NOMO-1 treated with DMSO at 0.1 percent for 48 hours (cell line): ENCODE measurements at regions not wholly inside any gene's neighbourhood (a gene's known extent, or its start where the extent isn't known, plus 50 kb on each side); places are given as distances from the start of the nearest gene placed in this dataset.
"Not testable (repeated sequence)": the region's sequence is repeated elsewhere in the genome, so short reads cannot be mapped to it uniquely, and the experiment has no call there.

Experiments
- DNase-seq: peaks from one replicate; lab custom pipeline; 2025; ENCODE audit not compliant: unreplicated experiment; lab: John Stamatoyannopoulos, UW

GRCh38 chr4:34271479-34272355, 1972.6 kb downstream of the ARAP2 start:
- DNase-seq: no peak

- no peak for DNase-seq
These were observed 1965.3 kb downstream of the ARAP2 start for GRCh38 chr4:34279011-34279410.

- no peak for DNase-seq
These were observed 1964.2 kb downstream of the ARAP2 start for GRCh38 chr4:34280131-34280530.

GRCh38 chr4:34281826-34282225, 1962.5 kb downstream of the ARAP2 start:
- no peak for DNase-seq

GRCh38 chr4:34289489-34289888, 1954.8 kb downstream of the ARAP2 start:
- no peak for DNase-seq

- DNase-seq: no peak
These were observed 1954.4 kb downstream of the ARAP2 start for GRCh38 chr4:34289962-34290361.

- DNase-seq: no peak
These were observed 1950.9 kb downstream of the ARAP2 start for GRCh38 chr4:34293459-34293858.

GRCh38 chr4:34309383-34309906, 1934.9 kb downstream of the ARAP2 start:
- DNase-seq: no peak

GRCh38 chr4:34318773-34319172, 1925.5 kb downstream of the ARAP2 start:
- no peak for DNase-seq

- no peak for DNase-seq
These were observed 1920.6 kb downstream of the ARAP2 start for GRCh38 chr4:34323549-34324320.

- DNase-seq: no peak
These were observed 1915.4 kb downstream of the ARAP2 start for GRCh38 chr4:34328939-34329338.

GRCh38 chr4:34335156-34335555, 1909.2 kb downstream of the ARAP2 start:
- not testable (repeated sequence) for DNase-seq

GRCh38 chr4:34335556-34335955, 1908.8 kb downstream of the ARAP2 start:
- not testable (repeated sequence) for DNase-seq

GRCh38 chr4:34362654-34363053, 1881.7 kb downstream of the ARAP2 start:
- no peak for DNase-seq

- no peak for DNase-seq
These were observed 1880.5 kb downstream of the ARAP2 start for GRCh38 chr4:34363842-34364241.

GRCh38 chr4:34365946-34366345, 1878.4 kb downstream of the ARAP2 start:
- no peak for DNase-seq

- DNase-seq: no peak
These were observed 1872.6 kb downstream of the ARAP2 start for GRCh38 chr4:34371676-34372075.

- no peak for DNase-seq
These were observed 1871.5 kb downstream of the ARAP2 start for GRCh38 chr4:34372815-34373214.

GRCh38 chr4:34373456-34373855, 1870.9 kb downstream of the ARAP2 start:
- DNase-seq: no peak

- no peak for DNase-seq
These were observed 1832.1 kb downstream of the ARAP2 start for GRCh38 chr4:34412233-34412632.

- no peak for DNase-seq
These were observed 1831.4 kb downstream of the ARAP2 start for GRCh38 chr4:34412911-34413310.

GRCh38 chr4:34417160-34417559, 1827.2 kb downstream of the ARAP2 start:
- DNase-seq: no peak
